ENCODE measurements at regions not wholly inside any gene's neighbourhood (a gene's known extent, or its start where the extent isn't known, plus 50 kb on each side); places are given as distances from the start of the nearest gene placed in this dataset.

- Histone ChIP-seq H3K27ac (no peak overlapping the region), H3K4me3 (no peak overlapping the region), H3K4me1 (replicated peaks in 1 of 2) (no peaks in the 10 kb centered on the region), H3K9me3 (replicated peaks in 1 of 3) (no peaks in the 10 kb centered on the region), H3K27me3 (no peaks in the 10 kb centered on the region), H3K36me3 (replicated peaks in 1 of 2) (no peaks in the 10 kb centered on the region)
- WGBS, 4 donors, result 29 to 48% (median 47%) methylated on average over 1 of the region's 1 CpG
- TF ChIP-seq, protein P1, sequence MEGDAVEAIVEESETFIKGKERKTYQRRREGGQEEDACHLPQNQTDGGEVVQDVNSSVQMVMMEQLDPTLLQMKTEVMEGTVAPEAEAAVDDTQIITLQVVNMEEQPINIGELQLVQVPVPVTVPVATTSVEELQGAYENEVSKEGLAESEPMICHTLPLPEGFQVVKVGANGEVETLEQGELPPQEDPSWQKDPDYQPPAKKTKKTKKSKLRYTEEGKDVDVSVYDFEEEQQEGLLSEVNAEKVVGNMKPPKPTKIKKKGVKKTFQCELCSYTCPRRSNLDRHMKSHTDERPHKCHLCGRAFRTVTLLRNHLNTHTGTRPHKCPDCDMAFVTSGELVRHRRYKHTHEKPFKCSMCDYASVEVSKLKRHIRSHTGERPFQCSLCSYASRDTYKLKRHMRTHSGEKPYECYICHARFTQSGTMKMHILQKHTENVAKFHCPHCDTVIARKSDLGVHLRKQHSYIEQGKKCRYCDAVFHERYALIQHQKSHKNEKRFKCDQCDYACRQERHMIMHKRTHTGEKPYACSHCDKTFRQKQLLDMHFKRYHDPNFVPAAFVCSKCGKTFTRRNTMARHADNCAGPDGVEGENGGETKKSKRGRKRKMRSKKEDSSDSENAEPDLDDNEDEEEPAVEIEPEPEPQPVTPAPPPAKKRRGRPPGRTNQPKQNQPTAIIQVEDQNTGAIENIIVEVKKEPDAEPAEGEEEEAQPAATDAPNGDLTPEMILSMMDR (IDR thresholded peaks at IDR 0.05), result no peak
- no peak for TF ChIP-seq POLR2A (IDR thresholded peaks at IDR 0.05)
- no peak for DNase-seq
- intact Hi-C loops (cut with DNase I), result no loop called here
Measured at GRCh38 chr4:10944321-10944720, 259.8 kb upstream of the CLNK start.

DNA sequence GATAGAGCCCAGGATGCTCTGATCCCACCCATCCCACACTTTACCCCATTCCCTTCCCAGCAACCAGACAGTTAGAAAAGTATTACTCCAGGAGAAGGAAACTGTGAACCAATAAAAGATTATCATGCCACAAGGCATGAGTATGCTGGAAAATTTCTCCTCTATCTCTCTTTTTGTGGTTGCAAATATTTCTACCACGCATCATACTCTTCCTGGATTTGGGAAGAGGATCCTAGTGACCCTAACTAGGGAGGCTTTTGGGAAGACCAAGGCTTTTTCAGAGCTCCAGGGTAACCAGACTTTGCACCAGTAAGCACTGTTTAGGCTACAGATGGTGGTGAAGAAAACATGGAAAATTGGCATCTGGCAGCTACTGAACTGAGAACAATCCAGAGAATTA, 257.6 kb upstream of the CLNK start:
- Histone ChIP-seq H3K4me1 (replicated peaks in 1 of 2) (no peaks in the 10 kb centered on the region), H3K36me3 (replicated peaks in 1 of 2) (no peaks in the 10 kb centered on the region), H3K27ac (no peak overlapping the region), H3K9me3 (replicated peaks in 1 of 3) (no peaks in the 10 kb centered on the region), H3K4me3 (no peak overlapping the region), H3K27me3 (no peaks in the 10 kb centered on the region)
- TF ChIP-seq, protein P1 (IDR thresholded peaks at IDR 0.05), result no peak
- no peak for TF ChIP-seq POLR2A (IDR thresholded peaks at IDR 0.05)
- WGBS, 4 donors, result 77 to 94% (median 87%) methylated on average over 1 of the region's 1 CpG
- intact Hi-C loops (cut with DNase I), result no loop called here
- DNase-seq, result no peak

DNA sequence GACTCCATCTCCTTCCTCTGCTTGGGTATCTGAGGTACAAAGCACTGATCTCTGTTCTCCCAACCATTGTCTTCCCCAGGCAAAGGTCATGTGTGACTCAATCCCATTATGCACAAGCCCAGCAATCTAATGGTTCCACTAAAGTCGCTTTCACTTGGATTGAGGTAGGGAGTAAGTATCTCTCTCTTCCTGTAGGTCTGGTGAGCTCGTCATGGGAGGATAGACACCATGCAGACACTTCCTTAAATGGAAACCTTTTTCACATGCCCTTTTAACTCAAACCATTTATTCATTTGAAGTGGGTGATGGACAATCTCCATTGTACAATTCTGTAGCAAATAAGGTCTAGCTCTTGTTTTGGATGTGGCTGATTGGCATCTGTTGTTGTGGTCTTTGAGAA, 245.2 kb upstream of the CLNK start:
- no peak for DNase-seq
- TF ChIP-seq, protein P1 (IDR thresholded peaks at IDR 0.05), result no peak
- no peak for TF ChIP-seq POLR2A (IDR thresholded peaks at IDR 0.05)
- H3K36me3 ChIP-seq (replicated peaks in 1 of 2), result no peaks in the 10 kb centered on the region
- no peaks in the 10 kb centered on the region for H3K4me1 ChIP-seq (replicated peaks in 1 of 2)
- H3K27ac ChIP-seq, result no peak overlapping the region
- intact Hi-C loops (cut with DNase I), result no loop called here
- no peaks in the 10 kb centered on the region for H3K27me3 ChIP-seq
- H3K4me3 ChIP-seq, result no peak overlapping the region
- H3K9me3 ChIP-seq (replicated peaks in 1 of 3), result no peaks in the 10 kb centered on the region
- 88 to 94% (median 91%) methylated on average over 2 of the region's 2 CpGs for WGBS, 4 donors

- Histone ChIP-seq H3K9me3 (replicated peaks in 1 of 3) (no peaks in the 10 kb centered on the region), H3K4me3 (no peak overlapping the region), H3K27me3 (no peaks in the 10 kb centered on the region), H3K27ac (no peak overlapping the region), H3K4me1 (replicated peaks in 1 of 2) (no peaks in the 10 kb centered on the region), H3K36me3 (replicated peaks in 1 of 2) (no peaks in the 10 kb centered on the region)
- no peak for DNase-seq
- TF ChIP-seq, protein P1 (IDR thresholded peaks at IDR 0.05), result no peak
- no peak for TF ChIP-seq POLR2A (IDR thresholded peaks at IDR 0.05)
- intact Hi-C loops (cut with DNase I), result no loop called here
- WGBS, 4 donors, result 71 to 80% (median 76%) methylated on average over 3 of the region's 3 CpGs
Measured at GRCh38 chr4:10925996-10926395, 241.4 kb upstream of the CLNK start.

All from adrenal gland (tissue), 9 donors.